ENCODE measurements at regions not wholly inside any gene's neighbourhood (a gene's known extent, or its start where the extent isn't known, plus 50 kb on each side); places are given as distances from the start of the nearest gene placed in this dataset.

DNA sequence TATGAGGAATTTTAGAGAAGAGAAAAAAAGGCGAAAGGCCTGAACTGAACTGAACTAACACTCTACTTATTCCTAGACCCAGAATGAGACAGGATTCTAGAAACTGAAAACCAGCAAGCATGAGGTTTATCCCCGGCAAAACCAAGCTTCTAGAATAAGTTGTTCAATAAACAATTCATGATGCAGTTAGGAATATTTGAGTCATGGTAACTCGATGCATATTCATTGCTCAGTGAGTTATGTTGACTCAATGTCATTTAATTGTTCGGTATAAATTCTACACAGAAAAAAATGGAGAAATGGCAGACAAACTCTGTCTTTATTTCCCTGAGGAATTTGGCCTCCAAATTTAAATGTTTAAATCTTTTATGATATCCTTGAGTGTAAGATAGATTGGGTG lies 321.5 kb downstream of the SATB2 start:
- TF ChIP-seq CTCF (IDR thresholded peaks at IDR 0.05) (no peak), POLR2A (IDR thresholded peaks at IDR 0.05) (no peak)

Measured in sigmoid colon (tissue), 3 donors.